NCI-H2029 (cell line): ENCODE measurements at regions not wholly inside any gene's neighbourhood (a gene's known extent, or its start where the extent isn't known, plus 50 kb on each side); places are given as distances from the start of the nearest gene placed in this dataset.
"Not testable (repeated sequence)": the region's sequence is repeated elsewhere in the genome, so short reads cannot be mapped to it uniquely, and the experiment has no call there.

Experiments
- DNase-seq: peaks from one replicate; lab custom pipeline; 2025; lab: John Stamatoyannopoulos, UW

DNA sequence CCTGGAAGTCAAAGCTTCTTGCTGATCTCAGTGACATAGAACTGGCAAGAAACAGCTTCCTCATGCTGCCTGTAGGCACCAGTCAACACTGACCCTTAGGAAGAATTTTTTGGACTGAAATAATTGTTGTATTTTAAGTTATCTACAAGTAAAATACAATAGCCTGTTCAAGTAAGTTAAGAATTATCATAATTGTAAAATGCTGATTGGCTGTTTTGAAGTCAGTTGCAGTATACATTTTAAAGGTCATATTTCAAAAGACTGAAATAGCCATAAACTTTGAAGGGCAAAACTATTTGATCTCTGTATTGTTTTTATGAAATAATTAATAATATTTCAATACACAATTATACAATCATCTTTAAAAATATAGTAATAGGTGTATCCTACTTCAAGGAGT, 794.9 kb downstream of the MAT2B start:
- no peak for DNase-seq

DNA sequence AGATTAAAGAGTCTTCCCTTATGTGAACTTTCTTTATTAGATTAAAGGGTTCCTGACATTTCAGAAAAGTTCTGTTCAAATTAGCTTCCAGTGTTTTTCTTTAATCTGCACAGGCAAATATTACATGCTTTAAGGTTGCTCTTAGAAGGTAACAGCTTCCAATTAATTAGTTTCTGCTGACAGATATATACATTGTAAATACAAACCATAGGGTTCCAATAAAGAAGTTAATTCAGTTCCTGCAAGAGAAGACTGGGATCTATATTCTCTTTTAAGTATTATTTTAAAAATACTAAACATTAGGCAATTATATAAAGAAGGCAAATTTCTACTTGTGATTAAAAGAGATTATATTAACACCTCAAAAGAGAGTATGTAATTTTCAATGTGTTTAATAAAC, 795.7 kb downstream of the MAT2B start:
- DNase-seq, result no peak

GRCh38 chr5:164301708-164302107, 796.3 kb downstream of the MAT2B start:
- no peak for DNase-seq

DNA sequence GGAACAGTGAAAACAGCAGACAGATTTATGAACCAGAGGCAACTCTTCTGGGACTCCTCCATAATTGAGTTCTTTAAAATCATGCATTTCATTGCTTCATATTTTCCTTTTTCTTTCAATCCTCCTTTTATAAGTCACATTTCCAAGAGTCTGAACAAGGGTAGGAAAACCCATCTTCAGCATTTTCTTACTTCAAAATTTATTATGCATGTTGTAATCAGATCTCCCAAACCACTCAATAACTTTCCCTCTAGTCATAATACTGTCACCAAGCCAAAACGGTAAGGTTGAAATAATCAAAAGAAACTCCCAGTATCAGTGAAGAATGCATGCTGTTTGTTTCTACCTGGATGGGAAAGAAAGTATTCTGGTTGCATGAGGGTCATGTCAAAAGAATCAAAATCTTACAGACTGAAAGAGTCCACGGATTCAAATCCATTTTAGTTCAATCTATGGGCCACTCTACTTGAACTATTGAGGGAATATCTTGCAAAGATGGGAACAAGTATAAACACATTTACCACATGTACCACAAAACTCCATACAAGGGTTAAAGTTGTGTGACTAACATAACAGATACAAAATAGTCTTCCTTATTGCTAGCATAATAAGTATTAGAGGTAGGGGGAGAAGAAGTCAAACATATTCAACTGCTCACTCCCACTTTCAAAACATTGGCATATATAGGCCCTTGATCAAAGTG, 797.3 kb downstream of the MAT2B start:
- no peak for DNase-seq

DNA sequence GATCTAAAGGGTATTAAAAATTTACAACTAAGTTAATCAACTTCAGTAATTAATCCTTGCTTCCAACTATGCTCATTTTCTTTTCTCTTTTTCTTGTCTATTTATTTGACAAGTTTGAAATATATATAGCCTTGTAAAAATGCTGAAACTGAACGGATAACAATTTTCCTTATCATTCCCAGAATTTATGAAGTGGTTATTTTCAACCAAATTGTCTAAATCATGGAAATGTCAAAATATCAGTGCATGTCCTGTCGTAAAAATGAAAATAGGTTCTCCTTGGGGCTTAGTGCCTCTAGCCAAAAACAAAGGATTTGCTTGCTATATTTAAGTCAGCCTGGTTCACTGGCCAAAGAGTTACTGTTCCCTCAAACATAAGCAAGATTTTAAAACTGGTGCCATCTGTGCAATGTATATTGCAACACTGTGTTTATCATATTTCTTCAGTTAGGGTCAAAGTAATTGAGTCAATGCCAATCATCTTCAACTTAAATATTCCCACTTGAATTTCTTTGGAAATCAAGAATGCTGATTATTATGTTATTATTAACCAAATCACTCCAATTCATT, 798.3 kb downstream of the MAT2B start:
- no peak for DNase-seq

DNA sequence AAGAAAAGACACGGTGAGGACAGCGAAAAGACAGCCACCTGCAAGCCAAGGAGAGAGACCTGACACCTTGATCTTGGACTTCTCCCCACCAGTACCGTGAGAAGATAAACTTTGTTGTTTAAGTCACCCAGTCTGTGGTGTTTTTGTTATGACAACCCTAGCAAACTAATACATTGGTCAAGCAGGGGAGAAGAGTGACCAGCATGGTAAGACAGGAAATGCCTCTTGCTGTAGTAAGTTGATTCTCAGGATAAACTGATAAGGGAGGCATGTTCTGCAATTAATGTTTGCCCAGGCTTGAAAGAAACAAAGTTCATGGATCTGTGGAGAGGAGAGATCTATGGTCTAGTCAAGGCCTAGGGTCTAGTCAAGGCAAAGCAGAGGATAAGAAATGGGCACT, 801.2 kb downstream of the MAT2B start:
- no peak for DNase-seq

GRCh38 chr5:164312801-164313200, 807.4 kb downstream of the MAT2B start:
- no peak for DNase-seq

- DNase-seq, result no peak
Observed at GRCh38 chr5:164317676-164318075, 812.3 kb downstream of the MAT2B start.

DNA sequence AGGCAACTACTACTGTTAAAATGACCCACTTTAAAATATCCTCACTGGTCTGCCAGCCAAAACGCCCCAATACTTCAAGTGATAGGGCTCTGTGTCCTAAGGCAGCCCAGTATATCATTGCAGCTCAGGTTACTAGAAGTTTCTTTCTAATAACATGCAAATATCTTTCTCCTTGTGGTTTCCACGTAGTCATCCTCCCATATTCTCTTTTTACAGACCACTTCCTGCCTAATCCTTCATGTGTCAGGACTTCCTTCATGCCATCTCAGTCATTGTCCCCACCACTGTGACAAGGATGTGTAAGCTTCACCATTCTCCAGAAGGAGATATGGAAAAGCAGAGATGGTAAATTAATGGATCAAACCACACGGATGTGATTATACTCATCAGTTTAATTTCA, 813.7 kb downstream of the MAT2B start:
- DNase-seq, result no peak

DNA sequence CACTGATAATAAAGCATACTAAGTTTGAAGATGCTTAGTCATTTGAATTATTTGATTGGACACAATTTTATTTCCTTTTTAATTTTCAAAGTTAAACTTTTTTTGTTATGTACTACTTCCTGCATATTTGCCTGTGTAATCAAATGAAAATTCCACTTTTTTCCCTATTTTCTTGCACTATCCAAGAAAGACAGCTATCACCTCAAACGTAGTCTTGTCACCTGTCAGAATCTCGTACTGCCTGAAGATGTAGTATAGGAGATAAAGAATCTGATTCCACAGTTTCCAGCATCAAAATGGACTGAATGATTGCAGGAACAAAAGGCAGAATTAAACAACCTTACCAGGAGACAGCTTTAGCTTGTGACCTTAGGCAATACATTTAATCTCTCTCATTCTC, 818.8 kb downstream of the MAT2B start:
- no peak for DNase-seq

DNA sequence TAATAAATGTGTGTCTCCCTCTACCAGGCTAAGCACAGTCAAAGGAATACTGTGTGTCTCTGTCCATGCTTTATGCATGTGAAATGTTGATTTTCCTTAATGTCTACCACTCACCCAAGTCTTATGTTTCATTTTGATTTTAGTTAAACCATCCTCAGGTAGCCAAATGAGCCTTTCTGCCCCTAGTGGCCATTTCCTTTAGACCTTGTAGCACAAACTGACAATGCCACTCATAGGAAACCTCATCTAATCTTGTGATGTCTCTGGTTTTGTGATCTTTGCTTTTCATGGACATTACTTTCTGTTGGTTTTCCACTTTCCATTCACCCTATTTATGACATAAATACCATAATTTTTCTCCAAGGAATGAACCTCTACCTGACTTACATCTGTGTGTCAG, 820.8 kb downstream of the MAT2B start:
- no peak for DNase-seq

GRCh38 chr5:164327166-164327565, 821.7 kb downstream of the MAT2B start:
- not testable (repeated sequence) for DNase-seq

GRCh38 chr5:164332349-164333196, 827.2 kb downstream of the MAT2B start:
- DNase-seq, result no peak

DNA sequence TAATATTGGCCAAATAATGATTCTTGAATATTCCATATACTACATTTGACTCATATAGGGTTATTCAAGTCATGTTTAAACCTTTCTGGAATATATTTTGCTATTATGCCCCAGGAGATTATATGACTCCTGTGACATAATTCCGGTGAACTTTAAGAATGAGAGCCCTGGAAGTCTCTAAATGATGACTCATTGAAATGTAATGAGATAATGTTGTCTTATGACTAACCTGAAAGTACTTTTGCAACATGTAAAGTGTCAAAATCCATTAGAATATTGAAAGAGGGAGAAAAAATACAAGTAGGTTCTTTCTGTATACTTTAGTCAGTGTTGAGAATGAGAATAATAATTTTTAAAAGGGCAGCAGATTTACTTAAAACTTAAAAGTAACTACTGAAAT, 830.4 kb downstream of the MAT2B start:
- no peak for DNase-seq

- no peak for DNase-seq
Observed at GRCh38 chr5:164336276-164336675, 830.9 kb downstream of the MAT2B start.

DNA sequence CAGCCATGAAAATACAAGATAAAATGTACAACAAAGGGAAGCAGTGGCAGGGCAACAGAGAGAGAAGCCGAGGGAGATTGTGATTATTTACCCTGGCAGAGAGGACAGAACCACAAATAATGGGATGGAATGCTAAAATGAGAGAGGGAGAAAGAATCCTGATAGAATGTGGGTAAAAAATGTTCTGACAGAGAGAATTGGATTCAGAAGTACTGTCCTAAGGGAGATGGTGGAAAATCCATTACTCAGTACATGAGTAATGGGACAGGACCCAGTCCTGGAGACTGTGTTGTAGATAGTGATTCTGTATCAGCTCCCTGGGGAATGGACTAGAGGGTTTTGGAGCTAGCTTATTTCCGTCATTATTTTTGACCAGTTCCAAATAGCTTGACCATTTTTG, 831.5 kb downstream of the MAT2B start:
- no peak for DNase-seq

- DNase-seq, result no peak
Observed at GRCh38 chr5:164341056-164341619, 835.7 kb downstream of the MAT2B start.

- no peak for DNase-seq
Observed at GRCh38 chr5:164345173-164345849, 839.9 kb downstream of the MAT2B start.

DNA sequence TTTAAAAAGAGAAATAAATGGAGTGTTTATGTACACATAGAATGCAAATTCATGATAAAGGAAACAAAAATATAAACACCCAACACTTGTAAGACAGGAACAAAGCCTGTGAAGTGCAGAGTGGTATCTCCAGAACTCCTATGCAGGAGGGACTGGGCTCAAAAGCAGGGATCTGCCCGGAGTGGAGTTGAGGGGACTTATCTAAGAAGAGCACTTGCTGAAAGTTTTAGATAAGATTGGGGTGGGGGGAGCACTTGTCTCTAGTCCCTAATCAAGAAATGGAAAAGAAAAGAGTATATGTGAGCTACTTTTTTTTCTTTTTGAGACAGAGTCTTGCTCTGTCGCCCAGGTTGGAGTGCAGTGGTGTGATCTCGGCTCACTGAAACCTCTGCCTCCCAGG, 840.4 kb downstream of the MAT2B start:
- DNase-seq, result no peak

- no peak for DNase-seq
Observed at GRCh38 chr5:164346785-164347630, 841.6 kb downstream of the MAT2B start.

DNA sequence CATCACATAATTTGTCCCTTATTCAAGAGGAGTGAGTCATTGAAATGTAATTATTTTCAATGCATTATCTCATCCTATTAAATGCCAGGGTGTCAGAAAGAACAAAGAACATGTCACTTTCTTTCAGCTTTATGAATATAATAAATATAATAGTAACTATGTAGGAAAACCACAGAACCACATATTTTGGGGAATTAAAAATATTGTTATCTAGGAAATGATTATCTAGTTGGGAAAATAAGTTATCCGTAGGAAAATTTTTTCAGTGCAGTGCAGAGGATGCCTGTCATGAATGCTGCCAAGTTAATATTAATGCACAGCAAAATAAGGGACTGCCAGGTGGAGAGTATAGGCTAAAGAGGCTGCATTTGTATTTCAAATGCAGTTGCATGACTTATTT, 844.8 kb downstream of the MAT2B start:
- DNase-seq, result no peak
